Stimulated activated CD8-positive, alpha-beta memory T cell treated with anti-CD3 and anti-CD28 coated beads, Interleukin-12 subunit alpha, Interleukin-12 subunit beta, amount 100 ng/mL, for 24 hours (primary cell): ENCODE measurements at regions not wholly inside any gene's neighbourhood (a gene's known extent, or its start where the extent isn't known, plus 50 kb on each side); places are given as distances from the start of the nearest gene placed in this dataset.
"Not testable (repeated sequence)": the region's sequence is repeated elsewhere in the genome, so short reads cannot be mapped to it uniquely, and the experiment has no call there.

Experiments
- DNase-seq: peaks from one replicate; pipeline ENCODE4 v3.0.0-alpha.2; 2020; ENCODE audit errors: extremely low read depth

GRCh38 chr11:67940440-67940839 lies 63.5 kb downstream of the UNC93B1 start:
- not testable (repeated sequence) for DNase-seq

GRCh38 chr11:67938964-67939363 lies 64.9 kb downstream of the UNC93B1 start:
- DNase-seq = not testable (repeated sequence)

- not testable (repeated sequence) for DNase-seq
Observed at GRCh38 chr11:67938371-67938770, 65.5 kb downstream of the UNC93B1 start.

GRCh38 chr11:67923565-67923964 lies 80.3 kb downstream of the UNC93B1 start:
- not testable (repeated sequence) for DNase-seq

- not testable (repeated sequence) for DNase-seq
Observed at GRCh38 chr11:67920546-67920945, 83.4 kb downstream of the UNC93B1 start.

GRCh38 chr11:67912184-67912583 lies 91.7 kb downstream of the UNC93B1 start:
- not testable (repeated sequence) for DNase-seq

GRCh38 chr11:67911211-67911610 lies 92.7 kb downstream of the UNC93B1 start:
- not testable (repeated sequence) for DNase-seq

- not testable (repeated sequence) for DNase-seq
Observed at GRCh38 chr11:67910803-67911202, 93.1 kb downstream of the UNC93B1 start.

GRCh38 chr11:67906969-67907368 lies 96.9 kb downstream of the UNC93B1 start:
- not testable (repeated sequence) for DNase-seq

GRCh38 chr11:67899462-67899861 lies 104.4 kb downstream of the UNC93B1 start:
- not testable (repeated sequence) for DNase-seq

GRCh38 chr11:67893487-67893886 lies 110.4 kb downstream of the UNC93B1 start:
- DNase-seq = not testable (repeated sequence)

GRCh38 chr11:67889646-67890045 lies 114.3 kb downstream of the UNC93B1 start:
- DNase-seq = not testable (repeated sequence)

- not testable (repeated sequence) for DNase-seq
Observed at GRCh38 chr11:67888056-67888455, 115.8 kb downstream of the UNC93B1 start.

- not testable (repeated sequence) for DNase-seq
Observed at GRCh38 chr11:67886672-67887071, 117.2 kb downstream of the UNC93B1 start.

GRCh38 chr11:67886207-67886606 lies 117.7 kb downstream of the UNC93B1 start:
- DNase-seq = not testable (repeated sequence)

GRCh38 chr11:67885574-67885973 lies 118.3 kb downstream of the UNC93B1 start:
- DNase-seq = not testable (repeated sequence)

GRCh38 chr11:67884761-67885558 lies 118.9 kb downstream of the UNC93B1 start:
- DNase-seq = not testable (repeated sequence)

- not testable (repeated sequence) for DNase-seq
Observed at GRCh38 chr11:67884073-67884757, 119.7 kb downstream of the UNC93B1 start.

GRCh38 chr11:67882304-67882703 lies 121.6 kb downstream of the UNC93B1 start:
- DNase-seq = not testable (repeated sequence)

GRCh38 chr11:67881836-67882235 lies 122.1 kb downstream of the UNC93B1 start:
- DNase-seq = not testable (repeated sequence)

GRCh38 chr11:67880594-67881196 lies 123.2 kb downstream of the UNC93B1 start:
- not testable (repeated sequence) for DNase-seq

- not testable (repeated sequence) for DNase-seq
Observed at GRCh38 chr11:67878666-67879065, 125.2 kb downstream of the UNC93B1 start.
